Right forelimb (tissue), 1 donor: ENCODE measurements at regions not wholly inside any gene's neighbourhood (a gene's known extent, or its start where the extent isn't known, plus 50 kb on each side); places are given as distances from the start of the nearest gene placed in this dataset.

Source experiments
- DNase-seq: peaks from one replicate; pipeline ENCODE4 v3.0.0-alpha.2; 2018

- DNase-seq = no peak
Observed at GRCh38 chr6:22886650-22887581, 317.6 kb downstream of the HDGFL1 start.

GRCh38 chr6:22888163-22888752 lies 318.9 kb downstream of the HDGFL1 start:
- DNase-seq = no peak

GRCh38 chr6:22891934-22892333 lies 322.6 kb downstream of the HDGFL1 start:
- no peak for DNase-seq

GRCh38 chr6:22892452-22892851 lies 323.1 kb downstream of the HDGFL1 start:
- no peak for DNase-seq

DNA sequence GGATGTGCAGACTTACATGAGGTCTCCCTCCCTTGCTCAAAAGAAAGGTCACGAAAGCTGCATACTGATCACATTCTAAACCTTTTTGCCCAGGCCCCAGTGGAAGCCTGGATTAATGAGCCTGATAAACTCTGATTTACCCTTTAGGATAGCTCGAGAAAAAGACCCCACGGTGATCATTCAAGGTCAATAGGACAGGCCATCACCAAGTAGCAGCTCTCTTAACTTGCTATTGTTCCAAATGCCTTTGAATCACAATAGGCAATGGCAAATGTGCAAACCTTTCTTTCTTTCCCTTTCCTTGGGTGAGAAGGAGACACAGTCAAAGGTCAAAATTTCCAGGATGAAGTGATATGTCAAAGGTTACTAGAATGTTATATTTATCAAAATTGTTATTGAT lies 327.3 kb downstream of the HDGFL1 start:
- DNase-seq = no peak

DNA sequence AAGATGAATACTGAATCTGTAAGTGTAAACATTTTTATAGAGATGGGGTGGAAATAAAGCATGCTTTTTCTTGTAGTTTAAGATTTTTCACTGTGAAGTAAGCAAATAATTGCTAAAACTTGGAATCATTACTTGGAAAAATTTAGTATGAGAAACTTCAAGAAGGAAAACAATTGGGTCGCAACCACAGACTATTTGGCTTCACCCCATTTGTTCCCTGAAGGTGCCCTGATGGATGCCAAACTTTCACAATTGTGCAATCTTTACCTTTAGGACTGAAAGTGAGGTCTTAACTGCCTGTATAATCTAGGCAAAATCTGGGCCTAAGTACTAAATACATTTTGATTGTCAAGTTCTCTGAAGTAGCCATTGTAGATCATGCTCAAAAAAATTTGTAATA lies 330.1 kb downstream of the HDGFL1 start:
- no peak for DNase-seq

DNA sequence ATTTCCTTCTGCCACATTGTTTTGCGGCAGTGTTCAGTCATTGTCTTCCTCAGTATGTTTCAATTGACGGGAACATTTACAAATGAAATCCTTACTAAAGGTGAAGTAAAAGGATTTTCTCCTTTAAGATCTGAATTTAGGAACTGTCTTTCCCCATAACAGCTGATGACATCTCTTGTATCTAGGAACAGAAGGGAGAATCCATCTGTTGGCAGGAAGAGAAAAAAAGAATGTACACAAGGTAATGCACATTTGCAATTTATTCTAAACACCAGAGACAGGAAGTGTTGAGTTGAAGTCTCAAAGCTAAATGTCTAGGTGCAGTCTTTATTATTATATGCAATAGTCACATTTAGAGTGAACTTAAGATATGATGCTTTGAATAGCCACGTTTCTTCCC lies 334.5 kb downstream of the HDGFL1 start:
- DNase-seq = no peak

DNA sequence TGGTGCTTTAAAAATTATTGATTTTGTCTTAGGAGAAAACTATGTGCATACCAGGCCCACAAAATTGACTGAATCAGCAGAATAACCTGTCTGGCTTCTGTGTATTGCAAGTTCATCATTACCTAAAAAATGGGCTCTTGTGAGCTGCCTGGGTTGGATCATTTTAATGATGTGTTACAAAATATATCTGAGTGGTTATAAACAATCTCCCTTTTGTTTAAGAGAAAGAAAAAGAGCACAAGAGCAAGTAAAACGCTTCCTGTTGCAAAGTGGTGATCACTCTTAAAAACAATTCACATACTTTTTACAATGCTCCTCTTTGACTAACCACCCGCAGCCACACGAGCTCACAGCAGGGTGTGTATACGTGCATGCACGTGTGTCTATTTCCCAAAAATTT lies 335.1 kb downstream of the HDGFL1 start:
- no peak for DNase-seq

DNA sequence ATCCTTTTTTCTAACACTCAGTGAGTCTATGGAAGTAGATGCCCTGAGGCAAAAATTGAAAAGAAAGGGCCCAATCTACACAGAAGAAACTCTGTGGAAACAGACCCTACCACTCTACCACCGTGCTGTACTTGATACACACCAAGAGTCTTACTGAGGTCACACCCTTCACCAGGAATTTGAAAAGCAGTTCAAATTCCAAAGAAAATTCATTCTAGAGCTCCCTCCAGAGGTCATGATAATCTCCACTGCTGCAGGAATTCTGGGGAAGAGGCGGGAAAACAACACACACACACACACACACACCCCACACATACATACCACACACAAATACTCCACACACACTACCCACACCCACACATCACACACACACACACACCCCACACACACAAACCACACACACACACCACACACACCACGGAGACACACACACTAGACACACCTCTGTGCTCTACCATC lies 336.8 kb downstream of the HDGFL1 start:
- no peak for DNase-seq

DNA sequence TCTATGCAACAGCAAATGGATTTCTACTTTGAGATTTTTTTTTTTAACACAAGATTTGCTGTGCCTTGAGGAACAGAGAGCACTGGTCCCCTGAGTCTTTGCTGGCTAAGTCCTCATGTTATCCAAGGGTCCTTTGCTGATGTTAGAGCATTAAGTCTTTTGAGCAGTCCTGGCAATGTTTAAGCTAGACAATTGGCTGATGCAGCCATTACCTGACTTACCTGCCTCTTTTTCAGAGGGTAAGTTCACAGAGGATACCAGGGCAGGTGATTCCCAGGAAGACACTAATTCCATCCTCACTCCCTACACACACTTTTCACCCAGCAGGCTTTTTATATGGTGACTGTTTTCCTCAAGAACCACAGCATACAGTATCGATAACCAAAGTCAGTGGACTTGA lies 337.7 kb downstream of the HDGFL1 start:
- no peak for DNase-seq

GRCh38 chr6:22910370-22910769 lies 341.0 kb downstream of the HDGFL1 start:
- no peak for DNase-seq

- no peak for DNase-seq
Observed at GRCh38 chr6:22913612-22914011, 344.2 kb downstream of the HDGFL1 start.

DNA sequence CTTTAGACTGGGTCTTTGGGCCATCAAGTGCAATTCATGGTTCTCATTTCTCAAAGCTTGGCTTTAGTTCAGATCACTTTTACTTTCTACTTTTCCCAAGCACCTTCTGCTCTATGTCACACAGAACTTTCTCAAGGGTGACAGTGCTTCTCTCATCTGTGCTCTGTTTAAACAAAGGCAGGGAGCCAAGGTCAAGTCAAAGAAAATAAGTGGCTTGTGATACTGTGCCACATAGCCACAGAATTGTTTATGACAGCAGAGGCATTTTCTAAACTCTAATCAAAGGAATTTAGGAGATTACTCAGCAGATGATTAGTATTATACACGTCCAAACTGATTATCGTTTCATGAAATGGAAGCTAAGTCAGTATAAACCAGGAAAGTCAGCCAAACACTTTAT lies 348.0 kb downstream of the HDGFL1 start:
- no peak for DNase-seq

- DNase-seq = no peak
Observed at GRCh38 chr6:22921828-22922227, 352.5 kb downstream of the HDGFL1 start.

DNA sequence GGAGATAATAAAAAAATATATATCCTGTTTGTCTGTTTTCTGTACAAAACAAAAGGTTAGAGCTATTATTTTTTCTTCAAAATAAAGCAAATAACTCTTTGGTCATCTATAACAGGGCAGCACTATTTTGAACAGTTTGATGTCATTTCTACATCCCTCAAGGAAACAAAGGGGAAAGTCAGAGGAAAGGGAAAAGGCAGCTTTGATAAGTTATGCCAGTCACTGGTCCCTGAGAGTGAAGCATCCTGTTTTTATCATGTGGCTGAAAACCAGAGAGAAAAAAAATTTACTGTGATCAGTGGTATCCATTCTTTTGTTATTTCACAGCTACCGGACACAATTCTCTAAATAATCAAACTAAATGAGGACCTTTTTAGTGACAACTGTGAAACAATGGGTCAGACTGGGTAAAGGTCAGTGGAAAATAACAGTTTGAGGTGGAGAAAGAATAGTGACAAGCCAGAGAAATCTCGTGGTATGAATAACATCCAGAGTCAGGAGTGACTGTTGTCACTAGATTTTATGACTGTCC lies 356.0 kb downstream of the HDGFL1 start:
- DNase-seq = no peak

DNA sequence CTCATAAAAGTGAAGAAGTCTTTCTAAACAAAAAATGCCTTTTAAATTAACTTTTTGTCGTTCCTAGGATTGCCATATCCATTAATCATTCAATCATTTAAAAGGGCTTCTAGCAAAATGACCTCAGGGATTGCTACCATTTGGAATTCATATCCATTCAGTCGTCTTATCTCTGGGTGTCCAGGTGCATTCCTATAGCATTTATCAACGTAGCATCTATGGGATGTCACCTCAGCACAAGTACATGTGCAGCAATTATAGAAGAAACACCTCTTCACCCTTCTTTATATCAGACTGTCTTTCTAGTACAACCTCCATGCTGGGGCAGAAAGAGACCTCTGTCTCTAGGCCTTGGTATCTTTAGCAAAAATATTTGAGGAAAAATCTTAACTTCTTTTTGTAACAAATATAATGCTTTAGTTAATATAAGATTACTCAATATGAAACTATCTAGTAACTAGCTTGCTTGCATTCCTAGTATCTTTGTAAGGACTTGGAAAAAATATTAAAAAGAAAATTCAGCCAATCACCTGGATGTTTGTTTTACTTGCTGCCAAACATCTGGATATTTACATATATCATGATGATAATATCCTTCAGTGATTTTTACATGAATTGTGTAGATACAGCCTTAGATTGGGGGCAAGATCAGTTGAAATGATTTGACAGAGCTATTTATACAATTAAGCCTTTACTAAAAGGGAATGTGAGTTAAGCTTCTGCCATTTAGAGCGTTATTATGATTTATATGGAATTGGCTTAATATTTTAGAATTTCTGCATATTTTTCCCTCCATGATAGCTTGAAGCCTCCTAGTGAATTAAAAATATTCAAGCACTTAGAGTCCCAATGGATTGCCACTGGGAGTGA lies 356.8 kb downstream of the HDGFL1 start:
- no peak for DNase-seq

DNA sequence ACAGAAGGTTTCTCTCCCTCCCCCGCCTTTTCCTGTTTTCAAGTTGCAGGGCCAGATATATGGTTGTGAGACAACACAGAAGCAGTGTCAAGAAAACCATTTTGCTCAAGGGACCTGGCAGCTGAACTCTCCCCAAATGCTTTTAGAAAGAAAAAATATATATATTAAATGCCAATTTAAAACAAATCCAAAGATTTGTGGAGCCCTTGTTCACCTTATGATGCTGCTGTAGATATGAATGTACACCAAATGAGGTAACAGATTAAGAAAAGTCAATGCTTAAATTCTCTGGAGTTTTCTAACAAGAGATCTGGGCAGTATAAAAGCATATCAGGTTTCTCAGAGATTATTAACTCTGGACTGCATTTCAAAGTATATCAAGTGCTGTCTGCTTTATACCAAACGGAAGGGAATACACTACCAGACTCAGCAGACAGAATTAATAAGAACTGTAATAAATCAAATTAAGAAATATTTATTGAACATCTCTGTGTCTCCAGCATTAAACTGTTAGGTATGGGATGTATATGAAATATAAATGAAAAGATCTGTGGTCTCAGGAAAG lies 357.5 kb downstream of the HDGFL1 start:
- no peak for DNase-seq

DNA sequence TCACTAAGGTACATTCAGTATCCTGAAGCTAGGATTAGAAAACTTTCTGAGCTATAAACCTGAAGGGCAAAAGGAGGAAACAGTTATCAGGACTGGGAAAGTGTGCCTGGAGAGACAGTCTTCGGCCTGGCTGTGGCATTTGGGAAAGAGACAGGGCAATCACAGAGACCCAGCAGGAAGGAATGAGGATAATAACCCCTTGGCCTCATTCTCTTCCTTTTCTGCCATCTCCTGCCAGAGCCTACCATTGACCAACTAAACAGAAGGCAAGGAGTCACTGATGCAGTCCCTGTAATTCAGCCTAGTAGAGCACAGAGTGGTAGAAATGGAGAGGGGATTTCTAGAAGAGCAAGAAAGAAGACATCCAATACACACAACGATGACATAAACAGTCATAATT lies 359.4 kb downstream of the HDGFL1 start:
- DNase-seq = no peak

- no peak for DNase-seq
Observed at GRCh38 chr6:22929311-22929985, 360.1 kb downstream of the HDGFL1 start.

GRCh38 chr6:22940581-22941290 lies 371.4 kb downstream of the HDGFL1 start:
- DNase-seq = no peak

GRCh38 chr6:22942403-22942802 lies 373.0 kb downstream of the HDGFL1 start:
- DNase-seq = no peak

- no peak for DNase-seq
Observed at GRCh38 chr6:22943327-22943726, 374.0 kb downstream of the HDGFL1 start.
